ENCODE measurements at regions not wholly inside any gene's neighbourhood (a gene's known extent, or its start where the extent isn't known, plus 50 kb on each side); places are given as distances from the start of the nearest gene placed in this dataset.
"Not testable (repeated sequence)": the region's sequence is repeated elsewhere in the genome, so short reads cannot be mapped to it uniquely, and the experiment has no call there.

- TF ChIP-seq CTCF (IDR thresholded peaks at IDR 0.05 in 4 of 5, conservative IDR thresholded peaks at IDR 0.05 in 1 of 5); POLR2A (IDR thresholded peaks at IDR 0.05): not testable (repeated sequence)
Observed at GRCh38 chrX:66930516-66930915, 291.6 kb upstream of the EDA2R start.
